Skin epidermis (tissue), 12 donors: ENCODE measurements at regions not wholly inside any gene's neighbourhood (a gene's known extent, or its start where the extent isn't known, plus 50 kb on each side); places are given as distances from the start of the nearest gene placed in this dataset.
A peak's percentile ranks its signal among the peaks of the same experiment; 100 is the strongest.

Experiments
- H3K27ac ChIP-seq, 21 experiments: fragments of 200-600 bp; sonication (generic) in 11 of 21; one replicate each; pipeline ENCODE4 v1.5.0; 2020; ENCODE audit warnings: mild to moderate bottlenecking in 3 of 21, inconsistent platforms in 2 of 21, moderate library complexity in 2 of 21
- H3K4me3 ChIP-seq, 7 experiments: fragments of 200-600 bp; sonication (generic) in 2 of 7; one replicate each; pipeline ENCODE4 v1.5.0; 2020; ENCODE audit warnings: inconsistent platforms in 2 of 7, mild to moderate bottlenecking in 2 of 7, moderate library complexity in 1 of 7

DNA sequence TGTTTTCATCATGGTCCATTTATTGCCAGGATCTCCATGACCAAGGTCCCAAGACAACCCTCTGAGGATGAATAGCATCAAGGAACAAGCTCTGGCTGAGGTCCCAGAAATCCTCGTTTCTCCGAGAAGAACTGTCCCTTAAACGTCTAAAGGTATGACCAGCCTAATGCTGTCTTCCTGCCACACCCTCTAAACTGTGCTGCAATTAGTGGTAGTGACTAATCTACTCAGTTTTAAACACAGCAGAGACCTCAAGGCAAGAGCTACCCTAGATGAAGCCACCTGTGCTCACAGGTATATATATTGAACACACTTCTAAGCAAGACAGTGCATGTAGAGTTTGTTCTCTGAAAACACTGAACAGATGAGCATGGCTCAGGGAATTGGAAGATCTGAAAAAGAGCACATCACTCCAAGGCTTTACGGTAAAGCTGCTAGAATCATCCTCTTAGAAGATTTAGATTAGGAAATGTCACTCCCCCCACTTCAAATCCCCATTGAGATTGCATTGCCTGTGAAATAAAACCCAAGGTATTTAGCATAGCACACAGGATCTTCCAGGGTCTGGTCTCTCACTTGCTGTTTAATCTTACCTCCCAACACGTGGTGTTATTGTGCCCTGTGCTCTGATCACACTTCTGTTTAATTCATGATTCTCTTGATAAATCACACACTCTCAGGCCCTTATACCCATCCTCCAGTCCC is 173.9 kb upstream of the VCX3A start:
- no peak overlapping the region for H3K4me3 ChIP-seq
- no peak overlapping the region for H3K27ac ChIP-seq

DNA sequence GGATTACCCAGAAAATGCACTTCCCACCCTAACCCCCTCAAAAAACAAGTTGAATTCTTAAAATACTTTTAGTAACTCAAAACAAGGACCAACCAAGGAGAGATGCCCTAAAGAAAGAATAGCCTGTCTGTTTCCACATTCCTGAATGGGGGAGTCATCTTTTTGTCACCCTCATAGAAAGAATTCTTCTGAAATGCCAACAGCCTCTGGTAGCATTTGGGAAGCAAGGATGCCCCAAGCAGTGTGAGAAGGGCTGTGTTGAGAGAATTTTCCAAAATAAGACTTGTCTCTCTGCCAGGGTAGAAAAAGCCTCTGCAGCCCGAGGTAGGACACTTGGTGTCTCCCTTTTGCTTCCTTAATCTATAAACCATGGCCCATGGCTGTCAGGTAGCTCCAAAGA is 173.1 kb upstream of the VCX3A start:
- Histone ChIP-seq H3K4me3 (no peak overlapping the region), H3K27ac (no peak overlapping the region)

- Histone ChIP-seq H3K27ac (no peak overlapping the region), H3K4me3 (no peak overlapping the region)
Observed at GRCh38 chrX:6707497-6707896, 172.6 kb upstream of the VCX3A start.

DNA sequence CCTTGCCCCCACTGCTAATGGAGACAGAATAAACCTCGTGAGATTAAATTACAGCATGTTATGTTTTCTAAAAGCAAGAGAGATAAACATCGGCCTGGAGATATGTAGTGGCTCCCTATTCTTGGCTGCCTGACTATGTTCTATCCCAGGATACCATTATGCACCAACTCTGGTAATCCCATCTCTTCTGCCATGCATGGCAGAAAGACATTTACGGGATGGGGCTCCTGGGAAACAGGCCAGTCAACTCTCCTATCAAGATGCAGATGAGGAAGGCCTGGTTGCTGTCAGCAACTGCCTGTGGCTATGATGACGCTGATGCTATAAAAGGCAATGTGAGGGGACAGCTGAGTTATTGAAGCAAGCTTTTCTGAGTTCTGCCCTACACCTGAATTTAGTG is 166.2 kb upstream of the VCX3A start:
- Histone ChIP-seq H3K27ac (no peak overlapping the region), H3K4me3 (no peak overlapping the region)

DNA sequence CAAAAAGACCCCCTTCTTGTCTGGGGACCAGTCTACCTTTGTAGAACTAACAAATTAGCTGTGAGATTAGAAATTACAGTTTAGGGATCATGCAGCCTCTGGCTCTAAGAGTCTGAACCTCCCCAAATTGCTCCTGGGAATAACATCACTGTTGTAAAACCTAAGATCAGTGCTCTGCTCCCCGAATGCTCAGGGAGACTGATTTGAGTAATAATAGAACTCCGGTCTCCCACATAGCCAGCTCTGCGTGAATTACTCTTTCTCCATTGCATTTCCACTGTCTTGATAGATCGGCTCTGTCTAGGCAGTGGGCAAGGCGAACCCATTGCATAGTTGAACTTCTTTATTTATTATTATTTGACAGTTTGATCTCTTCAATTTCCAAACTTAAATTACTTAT is 160.8 kb upstream of the VCX3A start:
- Histone ChIP-seq H3K27ac (no peak overlapping the region), H3K4me3 (no peak overlapping the region)

DNA sequence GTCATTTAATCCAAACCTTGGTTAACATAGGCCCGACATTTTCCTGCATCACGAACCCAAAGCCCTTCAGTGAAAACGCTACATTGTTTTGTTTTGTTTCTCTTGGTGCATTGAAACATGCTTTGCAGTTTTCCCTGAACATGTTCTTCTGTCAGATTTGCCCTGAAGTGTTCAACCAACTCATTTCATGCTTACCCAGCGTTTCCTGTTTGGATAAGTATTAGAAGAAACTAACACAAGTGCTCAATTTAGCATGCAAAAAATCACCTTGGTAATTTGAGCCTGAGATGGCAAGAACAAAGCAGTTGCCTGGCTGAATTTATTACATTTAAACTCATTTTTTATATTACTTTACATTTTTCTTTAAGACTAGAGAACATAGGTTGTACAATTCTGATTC is 160.1 kb upstream of the VCX3A start:
- H3K27ac ChIP-seq, result no peak overlapping the region
- H3K4me3 ChIP-seq, result no peak overlapping the region

- no peak overlapping the region for H3K27ac ChIP-seq
- no peak overlapping the region for H3K4me3 ChIP-seq
Observed at GRCh38 chrX:6694221-6694620, 159.3 kb upstream of the VCX3A start.

- Histone ChIP-seq H3K27ac (no peak overlapping the region), H3K4me3 (no peak overlapping the region)
Observed at GRCh38 chrX:6693051-6693450, 158.1 kb upstream of the VCX3A start.

- H3K4me3 ChIP-seq, result no peak overlapping the region
- H3K27ac ChIP-seq, result no peak overlapping the region
Observed at GRCh38 chrX:6685489-6685888, 150.6 kb upstream of the VCX3A start.

DNA sequence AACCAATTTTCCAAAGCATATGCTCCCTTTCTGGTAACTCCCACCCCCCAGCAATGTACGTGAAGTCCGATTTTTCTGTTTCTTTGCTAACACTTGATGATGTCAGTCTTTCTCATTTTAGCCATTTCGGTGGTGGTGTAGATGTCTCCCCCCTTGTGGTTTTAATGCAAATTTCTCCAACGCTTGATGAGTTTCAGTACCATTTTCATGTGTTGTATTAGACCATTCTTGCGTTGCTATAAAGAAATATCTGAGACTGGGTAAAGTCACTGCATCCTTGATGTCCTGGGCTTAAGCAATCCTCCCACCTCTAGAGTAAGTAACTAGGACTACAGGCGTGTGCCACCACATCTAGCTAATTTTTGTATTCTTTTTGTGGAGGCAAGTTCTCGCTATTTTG is 148.4 kb upstream of the VCX3A start:
- no peak overlapping the region for H3K4me3 ChIP-seq
- H3K27ac ChIP-seq, result no peak overlapping the region

- no peak overlapping the region for H3K27ac ChIP-seq
- no peak overlapping the region for H3K4me3 ChIP-seq
Observed at GRCh38 chrX:6681521-6682145, 146.7 kb upstream of the VCX3A start.

DNA sequence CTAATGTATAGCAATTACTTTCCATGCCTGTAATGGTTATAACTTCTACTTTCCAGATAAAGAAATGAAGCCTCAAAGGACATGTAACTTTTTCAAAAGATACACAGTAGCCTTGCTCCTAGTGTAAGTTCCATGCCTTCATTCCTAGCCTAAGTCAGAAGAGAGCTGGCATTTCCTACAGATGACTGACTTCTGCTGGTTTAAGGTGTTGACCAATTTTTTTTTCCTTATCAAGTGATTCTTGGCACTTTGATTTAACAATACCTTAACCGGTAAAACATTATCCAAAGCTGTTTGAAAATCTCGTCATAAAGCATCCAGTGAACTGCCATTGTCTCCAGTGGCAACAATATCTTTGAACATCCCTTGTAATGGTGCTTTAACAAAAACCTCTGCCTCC is 145.1 kb upstream of the VCX3A start:
- no peak overlapping the region for H3K27ac ChIP-seq
- no peak overlapping the region for H3K4me3 ChIP-seq

GRCh38 chrX:6679550-6679949 is 144.6 kb upstream of the VCX3A start:
- Histone ChIP-seq H3K27ac (no peak overlapping the region), H3K4me3 (no peak overlapping the region)

- H3K4me3 ChIP-seq, result no peak overlapping the region
- H3K27ac ChIP-seq, result no peak overlapping the region
Observed at GRCh38 chrX:6678313-6678712, 143.4 kb upstream of the VCX3A start.

- H3K4me3 ChIP-seq, result no peak overlapping the region
- no peak overlapping the region for H3K27ac ChIP-seq
Observed at GRCh38 chrX:6674734-6675133, 139.8 kb upstream of the VCX3A start.

GRCh38 chrX:6667048-6667768 is 132.3 kb upstream of the VCX3A start:
- Histone ChIP-seq H3K4me3 (no peak overlapping the region), H3K27ac (no peak overlapping the region)

GRCh38 chrX:6666624-6667023 is 131.7 kb upstream of the VCX3A start:
- Histone ChIP-seq H3K27ac (no peak overlapping the region), H3K4me3 (no peak overlapping the region)

GRCh38 chrX:6661736-6662135 is 126.8 kb upstream of the VCX3A start:
- Histone ChIP-seq H3K4me3 (no peak overlapping the region), H3K27ac (peak overlapping the region in 1 of 21 experiments; percentile 17)

GRCh38 chrX:6660567-6661264 is 125.8 kb upstream of the VCX3A start:
- H3K4me3 ChIP-seq, result no peak overlapping the region
- H3K27ac ChIP-seq, result peak overlapping the region in 3 of 21 experiments; percentile 17 to 56 (median 55)

DNA sequence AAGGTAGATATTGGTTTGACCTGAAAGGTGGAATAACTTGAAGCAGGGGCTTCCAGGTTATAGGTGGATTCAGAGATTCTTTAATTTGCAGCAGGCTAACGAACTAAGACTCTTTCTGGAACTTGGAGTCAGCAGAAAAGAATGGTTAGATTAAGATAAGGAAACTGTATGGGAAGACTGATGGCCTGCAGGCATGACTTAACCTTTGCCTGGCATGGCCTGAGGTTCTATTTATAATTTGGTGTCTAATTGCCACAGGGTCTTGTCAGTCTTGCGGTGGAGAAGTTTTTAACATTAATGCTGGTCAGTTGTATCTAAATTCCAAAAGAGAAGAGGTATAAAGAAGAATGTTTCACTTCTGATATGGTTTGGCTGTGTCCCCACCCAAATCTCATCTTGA is 110.3 kb upstream of the VCX3A start:
- no peak overlapping the region for H3K4me3 ChIP-seq
- no peak overlapping the region for H3K27ac ChIP-seq

DNA sequence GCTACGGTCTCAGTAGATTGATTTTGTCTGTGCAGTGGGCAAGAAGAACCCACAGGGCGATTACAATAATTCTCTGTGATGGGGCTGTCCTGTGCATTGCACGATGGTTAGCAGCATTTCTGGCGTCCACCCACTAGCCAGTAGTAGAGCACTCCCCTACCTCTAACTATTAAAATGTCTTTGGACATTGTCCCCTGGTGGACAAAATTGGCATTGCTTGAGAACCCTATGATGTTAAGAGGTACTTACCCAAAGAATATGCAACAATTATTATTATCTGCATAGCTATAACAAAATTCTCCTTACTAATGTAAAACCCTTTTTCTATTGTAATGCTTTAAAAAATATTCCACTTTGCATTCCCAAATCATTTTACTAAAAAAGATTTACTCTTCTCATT is 109.5 kb upstream of the VCX3A start:
- H3K4me3 ChIP-seq, result no peak overlapping the region
- no peak overlapping the region for H3K27ac ChIP-seq
